HEK293 (cell line): ENCODE measurements at regions not wholly inside any gene's neighbourhood (a gene's known extent, or its start where the extent isn't known, plus 50 kb on each side); places are given as distances from the start of the nearest gene placed in this dataset.

Experiments
- CTCF ChIA-PET: fragments of 350-600 bp; formaldehyde crosslinking; extraction: SDS; loops from one replicate; lab custom pipeline; 2021; ENCODE audit warnings: antibody characterized with exemption; lab: Yijun Ruan, JAX
- POLR2A ChIA-PET: fragments of 300-600 bp; formaldehyde crosslinking; extraction: SDS; loops from one replicate; lab custom pipeline; 2020; ENCODE audit warnings: antibody characterized with exemption, inconsistent platforms; lab: Yijun Ruan, JAX
- H3K27ac ChIP-seq: fragments of 200-500 bp; sonication (Bioruptor generic); 2 replicates; pipeline ENCODE4 v1.5.1; 2014; ENCODE audit warnings: low read depth, low read length, control low read depth, inconsistent platforms; ENCODE audit errors: extremely low read depth
- H3K36me3 ChIP-seq, 2 experiments: fragments of 200-500 bp in 1 of 2; sonication (Bioruptor generic) in 1 of 2; 1 replicate in 1 of 2; 2 replicates in 1 of 2; pipeline ENCODE4 v1.5.1; 2014 to 2017; ENCODE audit warnings: inconsistent platforms in 2 of 2, low read length in 2 of 2; ENCODE audit not compliant: control insufficient read depth in 2 of 2, insufficient read depth in 1 of 2
- H3K4me1 ChIP-seq: fragments of 200-500 bp; sonication (Bioruptor generic); 2 replicates; pipeline ENCODE4 v1.5.1; 2014; ENCODE audit warnings: mild to moderate bottlenecking, low read length, inconsistent platforms; ENCODE audit not compliant: control insufficient read depth, insufficient read depth
- H3K4me3 ChIP-seq: 2 replicates; pipeline ENCODE4 v1.5.1; 2011; ENCODE audit warnings: low read depth, mild to moderate bottlenecking, control low read depth, low read length, moderate library complexity
- H3K9me3 ChIP-seq: fragments of 200-500 bp; sonication (Bioruptor generic); 2 replicates; pipeline ENCODE4 v1.5.1; 2014; ENCODE audit warnings: low read depth, low read length, inconsistent platforms; ENCODE audit not compliant: control insufficient read depth, insufficient read depth
- GLIS2 ChIP-seq: fragments of 450-650 bp; formaldehyde crosslinking; IDR thresholded peaks from 2 replicates; pipeline ENCODE4 v1.5.1; 2016; ENCODE audit warnings: missing biosample characterization, missing genetic modification characterization
- KLF1 ChIP-seq: fragments of 450-650 bp; formaldehyde crosslinking; IDR thresholded peaks from 2 replicates; pipeline ENCODE4 v1.5.1; 2016; ENCODE audit warnings: missing biosample characterization, missing genetic modification characterization
- KLF7 ChIP-seq: fragments of 450-650 bp; formaldehyde crosslinking; IDR thresholded peaks from 2 replicates; pipeline ENCODE4 v1.5.1; 2016; ENCODE audit warnings: missing biosample characterization, missing genetic modification characterization, borderline replicate concordance
- MZF1 ChIP-seq: fragments of 450-650 bp; formaldehyde crosslinking; IDR thresholded peaks from 2 replicates; pipeline ENCODE4 v1.5.1; 2017; ENCODE audit warnings: missing biosample characterization, missing genetic modification characterization, borderline replicate concordance
- REPIN1 ChIP-seq: fragments of 450-650 bp; formaldehyde crosslinking; IDR thresholded peaks from 2 replicates; pipeline ENCODE4 v1.5.1; 2017; ENCODE audit warnings: missing biosample characterization, missing genetic modification characterization, low read depth
- WT1 ChIP-seq: fragments of 450-650 bp; formaldehyde crosslinking; IDR thresholded peaks from 2 replicates; pipeline ENCODE4 v1.5.1; 2016; ENCODE audit warnings: missing biosample characterization, missing genetic modification characterization
- ZNF112 ChIP-seq: fragments of 450-650 bp; formaldehyde crosslinking; IDR thresholded peaks from 2 replicates; pipeline ENCODE4 v1.5.0; 2017; ENCODE audit warnings: missing biosample characterization, missing genetic modification characterization
- ZNF114 ChIP-seq: fragments of 450-650 bp; formaldehyde crosslinking; IDR thresholded peaks from 2 replicates; pipeline ENCODE4 v1.5.0; 2017; ENCODE audit warnings: missing biosample characterization, missing genetic modification characterization
- ZNF157 ChIP-seq: fragments of 450-650 bp; formaldehyde crosslinking; IDR thresholded peaks from 2 replicates; pipeline ENCODE4 v1.5.1; 2016; ENCODE audit warnings: missing biosample characterization, missing genetic modification characterization
- ZNF311 ChIP-seq: fragments of 450-650 bp; formaldehyde crosslinking; IDR thresholded peaks from 2 replicates; pipeline ENCODE4 v1.5.1; 2017; ENCODE audit warnings: missing biosample characterization, missing genetic modification characterization, borderline replicate concordance
- ZNF404 ChIP-seq: fragments of 450-650 bp; formaldehyde crosslinking; IDR thresholded peaks from 2 replicates; pipeline ENCODE4 v1.5.1; 2017; ENCODE audit warnings: missing biosample characterization, missing genetic modification characterization
- ZNF549 ChIP-seq: fragments of 450-650 bp; IDR thresholded peaks from 2 replicates; pipeline ENCODE4 v1.5.1; 2018; ENCODE audit warnings: missing biosample characterization, missing genetic modification characterization, mild to moderate bottlenecking, inconsistent platforms, moderate library complexity
- ZNF555 ChIP-seq: fragments of 450-650 bp; formaldehyde crosslinking; conservative IDR thresholded peaks from 2 replicates; pipeline ENCODE4 v1.5.1; 2017; ENCODE audit warnings: missing biosample characterization, mild to moderate bottlenecking, missing genetic modification characterization, inconsistent platforms
- ZNF580 ChIP-seq: fragments of 450-650 bp; formaldehyde crosslinking; IDR thresholded peaks from 2 replicates; pipeline ENCODE4 v1.5.1; 2016; ENCODE audit warnings: missing biosample characterization, missing genetic modification characterization
- ZNF585B ChIP-seq: fragments of 450-650 bp; formaldehyde crosslinking; IDR thresholded peaks from 2 replicates; pipeline ENCODE4 v1.5.1; 2016; ENCODE audit warnings: missing biosample characterization, missing genetic modification characterization
- ZNF596 ChIP-seq: fragments of 450-650 bp; IDR thresholded peaks from 2 replicates; pipeline ENCODE4 v1.5.0; 2018; ENCODE audit warnings: missing biosample characterization, mild to moderate bottlenecking, missing genetic modification characterization, moderate library complexity
- ZNF670 ChIP-seq: fragments of 450-650 bp; formaldehyde crosslinking; IDR thresholded peaks from 2 replicates; pipeline ENCODE4 v1.5.1; 2016; ENCODE audit warnings: missing biosample characterization, missing genetic modification characterization, low read depth
- ZNF747 ChIP-seq: fragments of 450-650 bp; formaldehyde crosslinking; IDR thresholded peaks from 2 replicates; pipeline ENCODE4 v1.5.1; 2016; ENCODE audit warnings: missing biosample characterization, missing genetic modification characterization
- ZNF768 ChIP-seq: fragments of 450-650 bp; formaldehyde crosslinking; IDR thresholded peaks from 2 replicates; pipeline ENCODE4 v1.5.1; 2018; ENCODE audit warnings: missing biosample characterization, mild to moderate bottlenecking, missing genetic modification characterization
- ZNF792 ChIP-seq: fragments of 450-650 bp; formaldehyde crosslinking; IDR thresholded peaks from 2 replicates; pipeline ENCODE4 v1.5.1; 2016; ENCODE audit warnings: missing biosample characterization, missing genetic modification characterization
- ZNF843 ChIP-seq: fragments of 450-650 bp; formaldehyde crosslinking; IDR thresholded peaks from 2 replicates; pipeline ENCODE4 v1.5.1; 2016; ENCODE audit warnings: missing biosample characterization, missing genetic modification characterization
- ZSCAN18 ChIP-seq: fragments of 450-650 bp; formaldehyde crosslinking; IDR thresholded peaks from 2 replicates; pipeline ENCODE4 v1.5.1; 2016; ENCODE audit warnings: missing biosample characterization, missing genetic modification characterization

GRCh38 chr6:25217829-25218228 is 61.3 kb upstream of the CARMIL1 start:
- ChIA-PET CTCF (interaction anchor here (1.2 kb wide), 1 partner anchor 48 kb away, joined by 4 read pairs; no protein-coding TSS in a partner anchor), POLR2A (no interaction called here)
- Histone ChIP-seq H3K4me3 (no peak overlapping the region), H3K4me1 (no peaks in the 10 kb centered on the region), H3K27ac (no peak overlapping the region), H3K36me3 (no peaks in the 10 kb centered on the region), H3K9me3 (no peaks in the 10 kb centered on the region)
- TF ChIP-seq ZNF114 (tag by site-specific recombination) (no peak), ZNF670 (no peak)

- no peak overlapping the region for H3K4me3 ChIP-seq
- TF ChIP-seq WT1 (tag by site-specific recombination), result no peak
- TF ChIP-seq ZNF311 (tag by site-specific recombination), result no peak
- TF ChIP-seq, all 188 proteins: peak for 0
- Histone ChIP-seq H3K9me3 (no peaks in the 10 kb centered on the region), H3K36me3 (no peaks in the 10 kb centered on the region), H3K4me1 (no peaks in the 10 kb centered on the region), H3K27ac (no peak overlapping the region)
- ChIA-PET CTCF (interaction anchor here (1.3 kb wide), 1 partner anchor 338 kb away, joined by 3 read pairs; no protein-coding TSS in a partner anchor), POLR2A (no interaction called here)
Observed at GRCh38 chr6:25218346-25218745, 60.8 kb upstream of the CARMIL1 start.

GRCh38 chr6:25219216-25219916 is 59.8 kb upstream of the CARMIL1 start:
- H3K9me3 ChIP-seq, result no peaks in the 10 kb centered on the region
- no peak for TF ChIP-seq ZNF549 (tag by site-specific recombination)
- no peak for TF ChIP-seq ZNF112 (tag by site-specific recombination)
- no peak for TF ChIP-seq ZNF596 (tag by site-specific recombination)
- TF ChIP-seq ZNF585B, result no peak
- no peak for TF ChIP-seq ZSCAN18 (tag by site-specific recombination)
- no peak for TF ChIP-seq ZNF768 (tag by site-specific recombination)
- no peak for TF ChIP-seq GLIS2
- TF ChIP-seq ZNF555 (tag by site-specific recombination), result no peak
- TF ChIP-seq ZNF843, result no peak
- TF ChIP-seq ZNF404 (tag by site-specific recombination), result no peak
- no peak for TF ChIP-seq ZNF157 (tag by site-specific recombination)
- no peak for TF ChIP-seq KLF1 (tag by site-specific recombination)
- no peak for TF ChIP-seq KLF7 (tag by site-specific recombination)
- TF ChIP-seq ZNF747 (tag by site-specific recombination), result no peak
- TF ChIP-seq REPIN1 (tag by site-specific recombination), result no peak
- TF ChIP-seq ZNF792 (tag by site-specific recombination), result no peak
- no peak for TF ChIP-seq ZNF580 (tag by site-specific recombination)
- TF ChIP-seq MZF1 (tag by site-specific recombination), result no peak
- TF ChIP-seq, all 188 proteins: peak for 0
- H3K27ac ChIP-seq, result no peak overlapping the region
- H3K4me1 ChIP-seq, result no peaks in the 10 kb centered on the region
- no peak overlapping the region for H3K4me3 ChIP-seq
- ChIA-PET POLR2A (no interaction called here), CTCF (interaction anchor here (0.5 to 2.5 kb wide), 5 partner anchors 46 to 501 kb away, joined by 3 to 10 read pairs (median 4); no protein-coding TSS in a partner anchor)
- H3K36me3 ChIP-seq, result no peaks in the 10 kb centered on the region
